ENCODE measurements at regions not wholly inside any gene's neighbourhood (a gene's known extent, or its start where the extent isn't known, plus 50 kb on each side); places are given as distances from the start of the nearest gene placed in this dataset.

DNA sequence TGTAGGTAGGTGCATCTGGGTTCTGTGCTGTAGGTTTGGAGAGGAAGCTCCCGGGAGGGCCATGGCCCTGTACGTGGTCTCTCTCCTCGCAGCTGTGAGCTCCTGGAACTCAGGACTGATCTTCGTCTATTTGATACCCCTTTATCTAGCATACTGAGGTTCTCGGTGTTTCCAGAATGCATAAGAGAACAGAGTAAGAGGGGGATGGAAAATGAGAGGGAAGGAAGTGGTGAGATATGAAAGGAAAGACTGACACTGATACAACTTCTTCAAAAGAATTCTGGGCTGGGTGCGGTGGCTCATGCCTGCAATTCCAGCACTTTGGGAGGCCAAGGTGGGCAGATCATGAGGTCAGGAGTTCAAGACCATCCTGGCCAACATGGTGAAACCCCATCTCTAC lies 90.7 kb downstream of the CHRD start:
- H2BK120ac ChIP-seq (ENCODE audit: low read depth, low read length, poor library complexity, severe bottlenecking): no peak overlapping the region
- H4K8ac ChIP-seq (replicated peaks; ENCODE audit: insufficient read length, low read depth, low read length): no peak overlapping the region
- H3K27ac ChIP-seq (ENCODE audit: insufficient read length, low read depth, low read length): no peak overlapping the region
- H3K4ac ChIP-seq (ENCODE audit: low read depth, low read length): no peak overlapping the region
- H3K4me1 Mint-ChIP-seq: peaks cover 1 to 9% of the 10 kb centered on the region in 2 experiments
- no peaks in the 10 kb centered on the region for H3K4me1 ChIP-seq (ENCODE audit: insufficient read depth, low read length)
- no peak overlapping the region for H4K91ac ChIP-seq (ENCODE audit: insufficient read length, low read depth, low read length)
- H3K9me3 Mint-ChIP-seq: no peaks in the 10 kb centered on the region; a peak in 1 of 5 replicates
- no peak for DNase-seq
- WGBS (ENCODE audit: extremely low coverage, insufficient read length, low lambda C conversion rate): no CpG with 5 or more reads among the region's 6 CpGs
- H3K56ac ChIP-seq (ENCODE audit: insufficient read length, low read depth, low read length): no peak overlapping the region
- no peaks in the 10 kb centered on the region for H3K79me2 ChIP-seq (ENCODE audit: insufficient read depth, low read length)
- no peaks in the 10 kb centered on the region for H3K23me2 ChIP-seq (ENCODE audit: insufficient read length, low read depth, low read length, poor library complexity, severe bottlenecking)
- H3K36me3 Mint-ChIP-seq (ENCODE audit: insufficient read depth in 1 of 3, low read depth in 3 of 3): no peaks in the 10 kb centered on the region
- no peak overlapping the region for H3K4me3 Mint-ChIP-seq
- H3K79me1 ChIP-seq (ENCODE audit: insufficient read depth, low read depth, low read length, poor library complexity, severe bottlenecking): no peaks in the 10 kb centered on the region
- H3K27me3 Mint-ChIP-seq (ENCODE audit: low read depth): peaks cover 5% of the 10 kb centered on the region; the same call in 1 of the 2 replicates
- no peak overlapping the region for H2BK12ac ChIP-seq (ENCODE audit: insufficient read length, low read depth, low read length)
- no peak overlapping the region for H3K27ac Mint-ChIP-seq
- no peak overlapping the region for H2AFZ ChIP-seq (ENCODE audit: low read length)
- H4K5ac ChIP-seq (ENCODE audit: insufficient read length, low read depth, low read length): no peak overlapping the region
- H2BK5ac ChIP-seq (ENCODE audit: insufficient read length, low read length): no peak overlapping the region
- H2BK15ac ChIP-seq (ENCODE audit: low read depth, low read length): no peak overlapping the region
- no peaks in the 10 kb centered on the region for H3K9me3 ChIP-seq (ENCODE audit: control insufficient read depth, low read depth, low read length)
- H3T11ph ChIP-seq (ENCODE audit: low read length): no peak overlapping the region
- no peak overlapping the region for H2AK5ac ChIP-seq (ENCODE audit: insufficient read length, low read length)
- no peak overlapping the region for H3K9ac ChIP-seq (ENCODE audit: extremely low read depth, insufficient read length, low read length)
- H3K14ac ChIP-seq (ENCODE audit: insufficient read depth, low read length): no peak overlapping the region
- TF ChIP-seq, protein P1, sequence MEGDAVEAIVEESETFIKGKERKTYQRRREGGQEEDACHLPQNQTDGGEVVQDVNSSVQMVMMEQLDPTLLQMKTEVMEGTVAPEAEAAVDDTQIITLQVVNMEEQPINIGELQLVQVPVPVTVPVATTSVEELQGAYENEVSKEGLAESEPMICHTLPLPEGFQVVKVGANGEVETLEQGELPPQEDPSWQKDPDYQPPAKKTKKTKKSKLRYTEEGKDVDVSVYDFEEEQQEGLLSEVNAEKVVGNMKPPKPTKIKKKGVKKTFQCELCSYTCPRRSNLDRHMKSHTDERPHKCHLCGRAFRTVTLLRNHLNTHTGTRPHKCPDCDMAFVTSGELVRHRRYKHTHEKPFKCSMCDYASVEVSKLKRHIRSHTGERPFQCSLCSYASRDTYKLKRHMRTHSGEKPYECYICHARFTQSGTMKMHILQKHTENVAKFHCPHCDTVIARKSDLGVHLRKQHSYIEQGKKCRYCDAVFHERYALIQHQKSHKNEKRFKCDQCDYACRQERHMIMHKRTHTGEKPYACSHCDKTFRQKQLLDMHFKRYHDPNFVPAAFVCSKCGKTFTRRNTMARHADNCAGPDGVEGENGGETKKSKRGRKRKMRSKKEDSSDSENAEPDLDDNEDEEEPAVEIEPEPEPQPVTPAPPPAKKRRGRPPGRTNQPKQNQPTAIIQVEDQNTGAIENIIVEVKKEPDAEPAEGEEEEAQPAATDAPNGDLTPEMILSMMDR (conservative IDR thresholded peaks at IDR 0.05): no peak
- H4K20me1 ChIP-seq (ENCODE audit: control insufficient read depth, insufficient read depth, insufficient read length): no peaks in the 10 kb centered on the region
- no peak overlapping the region for H3K18ac ChIP-seq (ENCODE audit: insufficient read length, low read depth, low read length)
- no peak overlapping the region for H3K23ac ChIP-seq (ENCODE audit: insufficient read length, low read depth, low read length)
- no peak overlapping the region for H3K4me2 ChIP-seq (ENCODE audit: insufficient read depth, insufficient read length, low read length)
- H2BK20ac ChIP-seq (ENCODE audit: low read depth, low read length, poor library complexity, severe bottlenecking): no peak overlapping the region
- no peaks in the 10 kb centered on the region for H3K27me3 ChIP-seq (ENCODE audit: insufficient read depth, low read length)
